ENCODE measurements at regions not wholly inside any gene's neighbourhood (a gene's known extent, or its start where the extent isn't known, plus 50 kb on each side); places are given as distances from the start of the nearest gene placed in this dataset.

GRCh38 chr3:6035626-6036025 is 825.3 kb upstream of the GRM7 start:
- H3K4me2 ChIP-seq (ENCODE audit: insufficient read depth, low read length): no peak overlapping the region
- in situ Hi-C loops (cut with MboI) (no loop called here), intact Hi-C loops (cut with micrococcal nuclease) (no loop called here)
- no peaks in the 10 kb centered on the region for H3K4me1 ChIP-seq (replicated peaks in 1 of 2; ENCODE audit: control insufficient read depth in 2 of 2, insufficient read depth in 2 of 2, low read length in 2 of 2)
- no peaks in the 10 kb centered on the region for H4K20me1 ChIP-seq (replicated peaks; ENCODE audit: control insufficient read depth, insufficient read depth, low read length)
- CTCF ChIA-PET (ENCODE audit: low intra/inter-chr PET ratio): no interaction called here
- DNase-seq (ENCODE audit: extremely low read depth in 1 of 4, low spot score in 3 of 4) (no peak), FAIRE-seq (no peak), ATAC-seq (no peak)
- H3K9me3 ChIP-seq (replicated peaks; ENCODE audit: control insufficient read depth, insufficient read depth, low read depth, low read length): no peaks in the 10 kb centered on the region
- no peak overlapping the region for H3K9ac ChIP-seq (ENCODE audit: insufficient read depth in 1 of 2, low read depth in 2 of 2, low read length in 2 of 2)
- H3K27ac ChIP-seq (ENCODE audit: extremely low read depth, low read depth, low read length): no peak overlapping the region
- H3K36me3 ChIP-seq (ENCODE audit: control insufficient read depth, insufficient read depth, low read length): no peaks in the 10 kb centered on the region
- no peaks in the 10 kb centered on the region for H3K27me3 ChIP-seq (ENCODE audit: control insufficient read depth in 2 of 2, insufficient read depth in 2 of 2, low read length in 2 of 2)
- H3K4me3 ChIP-seq: no peak overlapping the region
- no peaks in the 10 kb centered on the region for H3K79me2 ChIP-seq (ENCODE audit: control insufficient read depth, insufficient read depth, low read length)
- POLR2A ChIA-PET: no interaction called here
- BruUV-seq (replicated peaks): no TSS peak
- TF ChIP-seq THRB (CRISPR knock-in tag; conservative IDR thresholded peaks at IDR 0.05): no peak
- TF ChIP-seq PURB (CRISPR knock-in tag; IDR thresholded peaks at IDR 0.05; ENCODE audit: low read depth): no peak
- TF ChIP-seq, protein P1, sequence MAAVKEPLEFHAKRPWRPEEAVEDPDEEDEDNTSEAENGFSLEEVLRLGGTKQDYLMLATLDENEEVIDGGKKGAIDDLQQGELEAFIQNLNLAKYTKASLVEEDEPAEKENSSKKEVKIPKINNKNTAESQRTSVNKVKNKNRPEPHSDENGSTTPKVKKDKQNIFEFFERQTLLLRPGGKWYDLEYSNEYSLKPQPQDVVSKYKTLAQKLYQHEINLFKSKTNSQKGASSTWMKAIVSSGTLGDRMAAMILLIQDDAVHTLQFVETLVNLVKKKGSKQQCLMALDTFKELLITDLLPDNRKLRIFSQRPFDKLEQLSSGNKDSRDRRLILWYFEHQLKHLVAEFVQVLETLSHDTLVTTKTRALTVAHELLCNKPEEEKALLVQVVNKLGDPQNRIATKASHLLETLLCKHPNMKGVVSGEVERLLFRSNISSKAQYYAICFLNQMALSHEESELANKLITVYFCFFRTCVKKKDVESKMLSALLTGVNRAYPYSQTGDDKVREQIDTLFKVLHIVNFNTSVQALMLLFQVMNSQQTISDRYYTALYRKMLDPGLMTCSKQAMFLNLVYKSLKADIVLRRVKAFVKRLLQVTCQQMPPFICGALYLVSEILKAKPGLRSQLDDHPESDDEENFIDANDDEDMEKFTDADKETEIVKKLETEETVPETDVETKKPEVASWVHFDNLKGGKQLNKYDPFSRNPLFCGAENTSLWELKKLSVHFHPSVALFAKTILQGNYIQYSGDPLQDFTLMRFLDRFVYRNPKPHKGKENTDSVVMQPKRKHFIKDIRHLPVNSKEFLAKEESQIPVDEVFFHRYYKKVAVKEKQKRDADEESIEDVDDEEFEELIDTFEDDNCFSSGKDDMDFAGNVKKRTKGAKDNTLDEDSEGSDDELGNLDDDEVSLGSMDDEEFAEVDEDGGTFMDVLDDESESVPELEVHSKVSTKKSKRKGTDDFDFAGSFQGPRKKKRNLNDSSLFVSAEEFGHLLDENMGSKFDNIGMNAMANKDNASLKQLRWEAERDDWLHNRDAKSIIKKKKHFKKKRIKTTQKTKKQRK (IDR thresholded peaks at IDR 0.05; ENCODE audit: borderline replicate concordance, low read depth, low read length): no peak
- TF ChIP-seq GTF2F1 (IDR thresholded peaks at IDR 0.05; ENCODE audit: low read depth, low read length): no peak
- no peak overlapping the region for H2AFZ ChIP-seq (ENCODE audit: low read depth, low read length)
- no peaks in the 10 kb centered on the region for H3K9me1 ChIP-seq (ENCODE audit: control insufficient read depth, insufficient read depth, low read length)
- 0% methylated on average over 6 of the region's 6 CpGs for WGBS (ENCODE audit: insufficient coverage, low coverage, missing lambda C conversion rate)
